GM12874 (cell line): ENCODE measurements at regions not wholly inside any gene's neighbourhood (a gene's known extent, or its start where the extent isn't known, plus 50 kb on each side); places are given as distances from the start of the nearest gene placed in this dataset.

ENCODE experiments used
- CTCF ChIP-seq: IDR thresholded peaks from 2 replicates; pipeline ENCODE4 v1.5.1; 2011; ENCODE audit warnings: low read depth, mild to moderate bottlenecking, control low read depth, low read length, moderate library complexity; ENCODE audit not compliant: insufficient read depth

DNA sequence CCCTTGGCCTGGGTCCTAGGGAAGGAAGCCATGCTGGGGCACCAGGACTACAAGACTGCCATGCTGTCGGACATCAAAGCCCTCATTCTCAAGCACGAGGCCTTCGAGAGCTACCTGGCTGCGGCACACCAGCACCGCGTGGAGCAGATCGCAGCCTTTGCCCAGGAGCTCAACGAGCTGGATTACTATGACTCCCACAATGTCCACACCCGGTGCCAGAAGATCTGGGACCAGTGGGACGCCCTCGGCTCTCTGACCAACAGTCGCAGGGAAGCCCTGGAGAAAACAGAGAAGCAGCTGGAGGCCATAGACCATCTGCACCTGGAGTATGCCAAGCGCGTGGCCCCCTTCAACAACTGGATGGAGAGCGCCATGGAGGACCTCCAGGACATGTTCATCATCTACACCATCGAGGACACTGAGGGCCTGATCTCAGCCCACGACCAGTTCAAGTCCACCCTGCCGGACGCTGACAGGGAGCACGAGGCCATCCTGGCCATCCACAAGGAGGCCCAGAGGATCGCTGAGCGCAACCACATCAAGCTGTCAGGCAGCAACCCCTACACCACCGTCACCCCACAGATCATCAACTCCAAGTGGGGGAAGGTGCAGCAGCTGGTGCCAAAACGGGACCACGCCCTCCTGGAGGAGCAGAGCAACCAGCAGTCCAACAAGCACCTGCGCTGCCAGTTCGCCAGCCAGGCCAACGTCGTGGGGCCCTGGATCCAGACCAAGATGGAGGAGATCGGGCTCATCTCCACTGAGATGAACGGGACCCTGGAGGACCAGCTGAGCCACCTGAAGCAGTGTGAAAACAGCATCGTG lies 487.0 kb downstream of the TRAM1L1 start:
- TF ChIP-seq CTCF: no peak

DNA sequence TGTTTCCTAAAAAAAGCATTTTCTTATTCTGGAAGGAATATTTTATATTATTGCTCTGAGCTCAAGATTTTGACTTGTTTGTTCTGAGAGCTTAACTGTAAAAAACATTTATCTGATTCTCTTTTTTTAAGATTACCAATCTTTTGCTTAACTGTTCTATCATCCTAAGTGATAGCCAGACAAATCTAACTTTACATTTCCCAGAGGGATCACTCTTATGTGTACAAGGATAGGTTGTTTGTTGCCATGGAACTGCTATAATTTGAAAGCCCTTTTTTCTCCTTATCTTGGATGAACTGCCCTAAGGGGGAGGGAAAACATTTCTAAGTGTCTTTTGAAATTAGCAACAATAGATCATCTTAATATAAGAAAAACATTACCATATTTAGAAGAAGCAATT lies 494.7 kb downstream of the TRAM1L1 start:
- TF ChIP-seq CTCF: no peak

- TF ChIP-seq CTCF: no peak
Measured at GRCh38 chr4:116588783-116589182, 496.6 kb downstream of the TRAM1L1 start.

GRCh38 chr4:116585246-116585645 lies 500.1 kb downstream of the TRAM1L1 start:
- no peak for TF ChIP-seq CTCF

DNA sequence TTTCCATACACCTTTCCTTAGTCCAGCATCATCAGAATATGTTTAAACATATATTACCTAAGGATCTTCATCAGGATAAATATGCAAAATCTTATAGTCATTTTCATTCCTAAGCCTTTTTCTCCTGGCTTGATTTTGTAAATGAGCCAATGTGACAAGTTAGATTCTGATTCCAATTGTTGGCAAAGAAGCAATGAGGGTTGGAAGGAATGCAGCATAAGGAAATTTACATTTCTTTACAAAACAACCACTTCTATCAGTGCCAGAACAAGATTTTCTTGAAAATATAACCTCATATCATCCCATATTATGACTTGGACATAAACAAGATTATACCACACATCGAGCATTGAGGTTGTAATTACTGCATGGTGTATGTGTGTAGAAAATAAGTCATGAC lies 508.1 kb downstream of the TRAM1L1 start:
- TF ChIP-seq CTCF: no peak

- TF ChIP-seq CTCF: no peak
Measured at GRCh38 chr4:116573540-116573939, 511.8 kb downstream of the TRAM1L1 start.

GRCh38 chr4:116561768-116562167 lies 523.6 kb downstream of the TRAM1L1 start:
- TF ChIP-seq CTCF: no peak
